HL-60 (cell line): ENCODE measurements at regions not wholly inside any gene's neighbourhood (a gene's known extent, or its start where the extent isn't known, plus 50 kb on each side); places are given as distances from the start of the nearest gene placed in this dataset.

ENCODE experiments used
- GABPA ChIP-seq: IDR thresholded peaks from 2 replicates; pipeline ENCODE4 v1.6.1; 2012; ENCODE audit warnings: low read depth
- POLR2AphosphoS5 ChIP-seq: IDR thresholded peaks from 2 replicates; pipeline ENCODE4 v1.6.1; 2012; ENCODE audit warnings: low read depth
- SPI1 ChIP-seq: IDR thresholded peaks from 2 replicates; pipeline ENCODE4 v1.6.1; 2012; ENCODE audit warnings: low read depth, mild to moderate bottlenecking, borderline replicate concordance
- TF ChIP-seq, protein P1 (sequence below): IDR thresholded peaks from one replicate; pipeline ENCODE4 v1.5.1; 2011; ENCODE audit warnings: low read length, control low read depth, inconsistent platforms; ENCODE audit not compliant: insufficient read depth

DNA sequence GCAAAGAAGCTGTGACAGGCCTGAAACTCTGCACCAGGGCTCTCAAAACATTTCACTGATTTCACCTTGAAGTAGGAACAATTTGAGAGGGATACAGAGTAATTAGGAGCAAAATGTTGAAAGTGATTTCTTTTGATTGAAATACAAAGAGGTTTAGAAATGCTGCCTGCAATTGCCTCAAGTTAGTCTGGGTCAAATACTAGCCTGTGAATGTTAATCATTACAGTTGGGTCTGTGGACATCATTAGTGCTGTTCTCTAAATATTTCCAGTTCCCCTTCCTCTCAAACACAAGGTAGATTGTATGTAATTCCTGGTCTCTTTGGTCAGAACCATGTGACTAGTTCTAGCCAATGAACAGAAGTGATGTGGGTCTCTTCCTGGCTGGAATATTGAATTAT, 152.3 kb upstream of the TSC22D2 start:
- TF ChIP-seq POLR2AphosphoS5 (no peak), SPI1 (no peak), GABPA (no peak)
- TF ChIP-seq, protein P1, sequence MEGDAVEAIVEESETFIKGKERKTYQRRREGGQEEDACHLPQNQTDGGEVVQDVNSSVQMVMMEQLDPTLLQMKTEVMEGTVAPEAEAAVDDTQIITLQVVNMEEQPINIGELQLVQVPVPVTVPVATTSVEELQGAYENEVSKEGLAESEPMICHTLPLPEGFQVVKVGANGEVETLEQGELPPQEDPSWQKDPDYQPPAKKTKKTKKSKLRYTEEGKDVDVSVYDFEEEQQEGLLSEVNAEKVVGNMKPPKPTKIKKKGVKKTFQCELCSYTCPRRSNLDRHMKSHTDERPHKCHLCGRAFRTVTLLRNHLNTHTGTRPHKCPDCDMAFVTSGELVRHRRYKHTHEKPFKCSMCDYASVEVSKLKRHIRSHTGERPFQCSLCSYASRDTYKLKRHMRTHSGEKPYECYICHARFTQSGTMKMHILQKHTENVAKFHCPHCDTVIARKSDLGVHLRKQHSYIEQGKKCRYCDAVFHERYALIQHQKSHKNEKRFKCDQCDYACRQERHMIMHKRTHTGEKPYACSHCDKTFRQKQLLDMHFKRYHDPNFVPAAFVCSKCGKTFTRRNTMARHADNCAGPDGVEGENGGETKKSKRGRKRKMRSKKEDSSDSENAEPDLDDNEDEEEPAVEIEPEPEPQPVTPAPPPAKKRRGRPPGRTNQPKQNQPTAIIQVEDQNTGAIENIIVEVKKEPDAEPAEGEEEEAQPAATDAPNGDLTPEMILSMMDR, result no peak
